Neural progenitor cell (in vitro differentiated cells): ENCODE measurements at regions not wholly inside any gene's neighbourhood (a gene's known extent, or its start where the extent isn't known, plus 50 kb on each side); places are given as distances from the start of the nearest gene placed in this dataset.
A peak's percentile ranks its signal among the peaks of the same experiment; 100 is the strongest.

Source experiments
- DNase-seq: peaks from one replicate; pipeline ENCODE4 v3.0.0-alpha.2; 2016; ENCODE audit warnings: low spot score
- H2AFZ ChIP-seq: fragments of 200-600 bp; sonication (generic); replicated peaks from 2 replicates; pipeline ENCODE4 v1.6.1; 2016; ENCODE audit warnings: antibody characterized with exemption
- H3F3A ChIP-seq: fragments of 200-600 bp; sonication (generic); 2 replicates; pipeline ENCODE4 v1.6.1; 2016; ENCODE audit warnings: antibody characterized with exemption, low read depth
- H3K27ac ChIP-seq: fragments of 200-600 bp; sonication (generic); 2 replicates; pipeline ENCODE4 v1.5.1; 2016; ENCODE audit warnings: mild to moderate bottlenecking
- H3K27me3 ChIP-seq: fragments of 200-600 bp; sonication (generic); 2 replicates; pipeline ENCODE4 v1.6.1; 2016; ENCODE audit warnings: mild to moderate bottlenecking, moderate library complexity
- H3K36me3 ChIP-seq: fragments of 200-600 bp; sonication (generic); 2 replicates; pipeline ENCODE4 v1.5.1; 2016
- H3K4me1 ChIP-seq: fragments of 200-600 bp; sonication (generic); 2 replicates; pipeline ENCODE4 v1.6.1; 2016; ENCODE audit warnings: mixed run types
- H3K4me2 ChIP-seq: fragments of 200-600 bp; sonication (generic); 2 replicates; pipeline ENCODE4 v1.6.1; 2016
- H3K4me3 ChIP-seq: fragments of 200-600 bp; sonication (generic); 2 replicates; pipeline ENCODE4 v1.5.1; 2016
- H3K79me2 ChIP-seq: fragments of 200-600 bp; sonication (generic); 2 replicates; pipeline ENCODE4 v1.6.1; 2016; ENCODE audit warnings: low read depth
- H3K9ac ChIP-seq: fragments of 200-600 bp; sonication (generic); 2 replicates; pipeline ENCODE4 v1.6.1; 2016
- H3K9me3 ChIP-seq: fragments of 200-600 bp; sonication (generic); 2 replicates; pipeline ENCODE4 v1.5.1; 2016; ENCODE audit warnings: low read depth
- H4K20me1 ChIP-seq: fragments of 200-600 bp; sonication (generic); 2 replicates; pipeline ENCODE4 v1.6.1; 2016; ENCODE audit warnings: low read depth
- H3K27ac Mint-ChIP-seq: 3 replicates; pipeline ENCODE4 v1.8.0; 2021; ENCODE audit warnings: mixed read lengths
- H3K27me3 Mint-ChIP-seq: 2 replicates; pipeline ENCODE4 v1.8.0; 2022; ENCODE audit warnings: low read depth, mild to moderate bottlenecking, inconsistent platforms, moderate library complexity, mixed read lengths; ENCODE audit not compliant: insufficient read depth
- H3K36me3 Mint-ChIP-seq: 3 replicates; pipeline ENCODE4 v1.8.0; 2021; ENCODE audit warnings: mixed read lengths
- H3K4me1 Mint-ChIP-seq: 3 replicates; pipeline ENCODE4 v1.8.0; 2021; ENCODE audit warnings: mixed read lengths
- H3K4me3 Mint-ChIP-seq: 3 replicates; pipeline ENCODE4 v1.8.0; 2021; ENCODE audit warnings: mild to moderate bottlenecking, moderate library complexity, mixed read lengths
- H3K9me3 Mint-ChIP-seq: 3 replicates; pipeline ENCODE4 v1.8.0; 2020; ENCODE audit warnings: mixed read lengths
- EZH2 ChIP-seq: fragments of 200-600 bp; sonication (generic); IDR thresholded peaks from 2 replicates; pipeline ENCODE4 v1.6.1; 2017; ENCODE audit warnings: antibody characterized with exemption, mild to moderate bottlenecking, moderate library complexity
- EZH2phosphoT487 ChIP-seq: fragments of 200-600 bp; sonication (generic); IDR thresholded peaks from 2 replicates; pipeline ENCODE4 v1.6.1; 2017; ENCODE audit warnings: antibody characterized with exemption
- TF ChIP-seq, protein P1 (sequence below): fragments of 200-600 bp; sonication (generic); IDR thresholded peaks from 2 replicates; pipeline ENCODE4 v1.5.1; 2017; ENCODE audit warnings: antibody characterized with exemption, mild to moderate bottlenecking

DNA sequence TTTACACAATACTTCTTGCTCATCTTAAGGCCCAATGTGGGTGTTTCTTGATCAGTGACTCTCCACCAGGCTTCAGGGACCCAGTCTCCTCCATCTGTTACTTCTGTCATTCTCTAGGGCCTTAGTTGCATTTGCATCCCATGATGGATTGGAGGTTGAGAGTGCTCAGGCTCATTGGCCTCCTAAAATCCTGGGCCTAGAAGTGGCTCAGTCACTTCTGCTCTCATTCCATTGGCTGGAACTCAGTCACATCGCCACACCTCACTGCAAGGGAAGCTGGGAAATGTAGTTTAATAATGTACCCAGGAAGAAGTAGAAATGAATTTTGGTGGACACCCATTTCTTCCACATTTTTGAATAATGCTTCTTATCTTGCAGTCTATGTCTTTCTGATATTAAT, 223.5 kb downstream of the HRH4 start:
- no peaks in the 10 kb centered on the region for H3K36me3 ChIP-seq
- no peaks in the 10 kb centered on the region for H3F3A ChIP-seq
- no peak for DNase-seq
- no peak overlapping the region for H3K9ac ChIP-seq
- Mint-ChIP-seq H3K27ac (no peak overlapping the region), H3K4me1 (no peaks in the 10 kb centered on the region), H3K4me3 (no peak overlapping the region), H3K9me3 (peaks cover 4% of the 10 kb centered on the region), H3K36me3 (no peaks in the 10 kb centered on the region), H3K27me3 (no peaks in the 10 kb centered on the region)
- H2AFZ ChIP-seq = peak overlapping the region; percentile 81
- no peaks in the 10 kb centered on the region for H3K9me3 ChIP-seq
- H3K4me3 ChIP-seq = no peak overlapping the region
- no peaks in the 10 kb centered on the region for H3K4me1 ChIP-seq
- no peaks in the 10 kb centered on the region for H3K27me3 ChIP-seq
- no peaks in the 10 kb centered on the region for H3K79me2 ChIP-seq
- no peaks in the 10 kb centered on the region for H4K20me1 ChIP-seq
- TF ChIP-seq, protein P1, sequence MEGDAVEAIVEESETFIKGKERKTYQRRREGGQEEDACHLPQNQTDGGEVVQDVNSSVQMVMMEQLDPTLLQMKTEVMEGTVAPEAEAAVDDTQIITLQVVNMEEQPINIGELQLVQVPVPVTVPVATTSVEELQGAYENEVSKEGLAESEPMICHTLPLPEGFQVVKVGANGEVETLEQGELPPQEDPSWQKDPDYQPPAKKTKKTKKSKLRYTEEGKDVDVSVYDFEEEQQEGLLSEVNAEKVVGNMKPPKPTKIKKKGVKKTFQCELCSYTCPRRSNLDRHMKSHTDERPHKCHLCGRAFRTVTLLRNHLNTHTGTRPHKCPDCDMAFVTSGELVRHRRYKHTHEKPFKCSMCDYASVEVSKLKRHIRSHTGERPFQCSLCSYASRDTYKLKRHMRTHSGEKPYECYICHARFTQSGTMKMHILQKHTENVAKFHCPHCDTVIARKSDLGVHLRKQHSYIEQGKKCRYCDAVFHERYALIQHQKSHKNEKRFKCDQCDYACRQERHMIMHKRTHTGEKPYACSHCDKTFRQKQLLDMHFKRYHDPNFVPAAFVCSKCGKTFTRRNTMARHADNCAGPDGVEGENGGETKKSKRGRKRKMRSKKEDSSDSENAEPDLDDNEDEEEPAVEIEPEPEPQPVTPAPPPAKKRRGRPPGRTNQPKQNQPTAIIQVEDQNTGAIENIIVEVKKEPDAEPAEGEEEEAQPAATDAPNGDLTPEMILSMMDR = no peak
- no peak for TF ChIP-seq EZH2phosphoT487
- no peak for TF ChIP-seq EZH2
- no peak overlapping the region for H3K27ac ChIP-seq
- no peak overlapping the region for H3K4me2 ChIP-seq

DNA sequence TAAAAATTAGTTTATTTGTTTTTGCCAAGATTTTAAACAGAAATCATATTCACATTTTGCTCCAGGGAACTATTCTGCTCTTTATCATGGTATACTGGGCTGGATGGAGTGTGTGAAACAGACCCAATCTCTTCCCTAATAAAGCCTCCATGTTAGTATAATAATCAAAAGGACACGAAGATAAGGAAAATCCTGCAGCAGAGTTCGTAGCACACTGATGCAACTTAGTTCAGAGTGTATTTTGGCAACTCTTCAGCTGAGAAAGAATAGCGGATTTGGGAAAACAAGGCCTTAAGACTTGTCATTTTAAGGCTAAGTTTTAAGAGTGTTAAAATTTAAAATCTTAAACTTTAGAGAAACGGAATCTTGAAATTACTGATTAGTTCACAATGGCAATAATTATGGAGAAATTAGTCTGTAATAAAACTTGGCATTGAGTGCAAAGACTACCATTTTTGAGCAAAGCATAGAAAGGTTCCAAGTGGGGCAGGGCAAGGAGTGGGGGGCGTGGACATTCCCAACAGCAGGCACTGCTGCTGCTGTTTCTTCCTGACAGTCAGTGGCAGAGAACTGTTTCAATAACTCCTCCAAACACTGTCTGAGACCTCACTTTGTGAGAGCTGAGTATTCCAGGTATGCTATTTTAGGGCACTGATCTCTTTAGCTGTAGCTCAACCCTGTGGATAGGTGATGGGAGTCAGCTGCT, 225.0 kb downstream of the HRH4 start:
- no peak overlapping the region for H3K27ac Mint-ChIP-seq
- Histone ChIP-seq H3K27ac (no peak overlapping the region), H3F3A (no peaks in the 10 kb centered on the region), H2AFZ (peak overlapping the region; percentile 57), H3K9me3 (no peaks in the 10 kb centered on the region), H3K9ac (no peak overlapping the region), H3K4me1 (no peaks in the 10 kb centered on the region), H3K4me2 (no peak overlapping the region), H3K4me3 (no peak overlapping the region), H3K36me3 (no peaks in the 10 kb centered on the region), H4K20me1 (no peaks in the 10 kb centered on the region), H3K79me2 (no peaks in the 10 kb centered on the region), H3K27me3 (no peaks in the 10 kb centered on the region)
- H3K9me3 Mint-ChIP-seq = peaks cover 4% of the 10 kb centered on the region
- H3K4me1 Mint-ChIP-seq = no peaks in the 10 kb centered on the region
- no peak for DNase-seq
- H3K27me3 Mint-ChIP-seq = no peaks in the 10 kb centered on the region
- no peak overlapping the region for H3K4me3 Mint-ChIP-seq
- TF ChIP-seq EZH2phosphoT487 (no peak), EZH2 (no peak)
- TF ChIP-seq, protein P1 = no peak
- no peaks in the 10 kb centered on the region for H3K36me3 Mint-ChIP-seq

DNA sequence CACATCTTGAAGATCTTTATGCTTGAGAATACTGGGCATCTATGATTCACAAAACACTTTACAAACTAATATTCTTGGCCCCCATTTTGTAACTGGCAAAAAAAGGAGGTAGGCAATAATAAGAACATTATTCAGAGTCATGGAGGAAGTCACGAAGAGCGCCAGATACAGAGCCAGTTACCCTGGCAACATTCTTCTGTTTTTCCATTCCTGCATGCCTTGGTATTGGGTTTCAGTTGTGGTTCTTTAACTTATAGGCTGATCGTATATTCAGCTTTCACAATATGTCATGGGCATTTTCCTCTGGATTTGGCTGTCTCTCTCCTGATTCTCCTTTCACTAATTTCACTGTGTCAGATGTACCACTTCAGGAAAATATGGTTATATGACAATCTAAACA, 234.7 kb downstream of the HRH4 start:
- Mint-ChIP-seq H3K27ac (no peak overlapping the region), H3K4me3 (no peak overlapping the region), H3K4me1 (no peaks in the 10 kb centered on the region), H3K36me3 (no peaks in the 10 kb centered on the region), H3K27me3 (peaks cover 4% of the 10 kb centered on the region), H3K9me3 (peaks cover 13% of the 10 kb centered on the region)
- H3K36me3 ChIP-seq = no peaks in the 10 kb centered on the region
- H3K9me3 ChIP-seq = no peaks in the 10 kb centered on the region
- H2AFZ ChIP-seq = no peak overlapping the region
- H3K4me2 ChIP-seq = no peak overlapping the region
- H4K20me1 ChIP-seq = no peaks in the 10 kb centered on the region
- no peaks in the 10 kb centered on the region for H3K79me2 ChIP-seq
- H3K27me3 ChIP-seq = no peaks in the 10 kb centered on the region
- H3K27ac ChIP-seq = no peak overlapping the region
- no peaks in the 10 kb centered on the region for H3K4me1 ChIP-seq
- no peak for DNase-seq
- TF ChIP-seq, protein P1 = no peak
- TF ChIP-seq EZH2 = no peak
- TF ChIP-seq EZH2phosphoT487 = no peak
- no peak overlapping the region for H3K4me3 ChIP-seq
- no peaks in the 10 kb centered on the region for H3F3A ChIP-seq
- no peak overlapping the region for H3K9ac ChIP-seq
